Fibroblast of lung (primary cell): ENCODE measurements at regions not wholly inside any gene's neighbourhood (a gene's known extent, or its start where the extent isn't known, plus 50 kb on each side); places are given as distances from the start of the nearest gene placed in this dataset.

Experiments used
- EZH2 ChIP-seq: IDR thresholded peaks from 2 replicates; pipeline ENCODE4 v1.5.1; 2012; ENCODE audit warnings: low read length, control low read depth, mild to moderate bottlenecking; ENCODE audit errors: missing control alignments
- TF ChIP-seq, protein P1 (sequence below), 2 donors: IDR thresholded peaks in 1 of 2; conservative IDR thresholded peaks in 1 of 2; 1 replicate in 1 of 2; 2 replicates in 1 of 2; pipeline ENCODE4 v1.5.1; 2011 to 2012; ENCODE audit warnings: low read length in 2 of 2, control low read depth in 1 of 2, inconsistent platforms in 1 of 2, low read depth in 1 of 2, mild to moderate bottlenecking in 1 of 2

DNA sequence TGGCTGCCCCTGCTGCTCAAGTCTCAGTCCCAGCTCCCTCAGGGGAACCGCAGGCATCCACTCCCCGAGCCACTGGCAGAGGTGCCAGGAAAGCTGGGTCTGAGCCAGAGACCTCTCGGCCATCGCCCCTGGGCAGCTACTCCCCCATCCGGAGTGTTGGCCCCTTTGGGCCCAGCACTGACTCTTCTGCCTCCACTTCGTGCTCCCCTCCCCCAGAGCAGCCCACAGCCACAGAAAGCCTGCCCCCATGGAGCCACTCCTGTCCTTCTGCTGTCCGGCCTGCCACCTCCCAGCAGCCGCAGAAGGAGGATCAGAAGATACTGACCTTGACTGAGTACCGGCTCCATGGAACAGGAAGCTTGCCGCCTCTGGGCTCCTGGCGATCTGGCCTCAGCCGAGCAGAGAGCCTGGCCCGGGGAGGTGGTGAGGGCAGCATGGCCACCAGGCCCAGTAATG, 49.8 kb upstream of the TESK1 start:
- TF ChIP-seq, protein P1, sequence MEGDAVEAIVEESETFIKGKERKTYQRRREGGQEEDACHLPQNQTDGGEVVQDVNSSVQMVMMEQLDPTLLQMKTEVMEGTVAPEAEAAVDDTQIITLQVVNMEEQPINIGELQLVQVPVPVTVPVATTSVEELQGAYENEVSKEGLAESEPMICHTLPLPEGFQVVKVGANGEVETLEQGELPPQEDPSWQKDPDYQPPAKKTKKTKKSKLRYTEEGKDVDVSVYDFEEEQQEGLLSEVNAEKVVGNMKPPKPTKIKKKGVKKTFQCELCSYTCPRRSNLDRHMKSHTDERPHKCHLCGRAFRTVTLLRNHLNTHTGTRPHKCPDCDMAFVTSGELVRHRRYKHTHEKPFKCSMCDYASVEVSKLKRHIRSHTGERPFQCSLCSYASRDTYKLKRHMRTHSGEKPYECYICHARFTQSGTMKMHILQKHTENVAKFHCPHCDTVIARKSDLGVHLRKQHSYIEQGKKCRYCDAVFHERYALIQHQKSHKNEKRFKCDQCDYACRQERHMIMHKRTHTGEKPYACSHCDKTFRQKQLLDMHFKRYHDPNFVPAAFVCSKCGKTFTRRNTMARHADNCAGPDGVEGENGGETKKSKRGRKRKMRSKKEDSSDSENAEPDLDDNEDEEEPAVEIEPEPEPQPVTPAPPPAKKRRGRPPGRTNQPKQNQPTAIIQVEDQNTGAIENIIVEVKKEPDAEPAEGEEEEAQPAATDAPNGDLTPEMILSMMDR (conservative IDR thresholded peaks at IDR 0.05 in 1 of 2, IDR thresholded peaks at IDR 0.05 in 1 of 2; ENCODE audit: low read depth in 1 of 2, low read length in 2 of 2), result no peak
- TF ChIP-seq EZH2, result no peak
